Ascending aorta (tissue), 2 donors: ENCODE measurements at regions not wholly inside any gene's neighbourhood (a gene's known extent, or its start where the extent isn't known, plus 50 kb on each side); places are given as distances from the start of the nearest gene placed in this dataset.
"Not testable (repeated sequence)": the region's sequence is repeated elsewhere in the genome, so short reads cannot be mapped to it uniquely, and the experiment has no call there.

Source experiments
- DNase-seq, 2 donors: peaks; one replicate each; pipeline ENCODE4 v3.0.0-alpha.2; 2019; ENCODE audit warnings: low spot score in 2 of 2
- H3K27ac ChIP-seq, 2 donors: fragments of 200-600 bp; sonication (generic); one replicate each; pipeline ENCODE4 v1.5.1; 2016 to 2017; ENCODE audit warnings: mild to moderate bottlenecking in 1 of 2
- H3K27me3 ChIP-seq: fragments of 200-600 bp; sonication (generic); one replicate; pipeline ENCODE4 v1.5.1; 2017
- H3K36me3 ChIP-seq, 2 donors: fragments of 200-600 bp; sonication (generic); one replicate each; pipeline ENCODE4 v1.5.1; 2016
- H3K4me1 ChIP-seq, 2 donors: fragments of 200-600 bp; sonication (generic); one replicate each; pipeline ENCODE4 v1.5.1; 2016 to 2017; ENCODE audit warnings: mild to moderate bottlenecking in 1 of 2
- H3K4me3 ChIP-seq, 2 donors: fragments of 200-600 bp; sonication (generic); one replicate each; pipeline ENCODE4 v1.5.1; 2016 to 2017; ENCODE audit warnings: mild to moderate bottlenecking in 1 of 2
- H3K9me3 ChIP-seq, 2 donors: fragments of 200-600 bp; sonication (generic); one replicate each; pipeline ENCODE4 v1.5.1; 2016
- intact Hi-C: fragments of 100-400 bp; cut with DNase I; formaldehyde crosslinking; loops from one replicate; pipeline ENCODE4 v1.15.1; 2023
- TF ChIP-seq, protein P1 (sequence below), 3 experiments: fragments of 200-600 bp in 2 of 3; fragments of 450-650 bp in 1 of 3; sonication (generic) in 2 of 3; IDR thresholded peaks; one replicate each; pipeline ENCODE4 v1.5.1; 2016 to 2019; ENCODE audit warnings: antibody characterized with exemption in 3 of 3, mild to moderate bottlenecking in 1 of 3, moderate library complexity in 1 of 3

DNA sequence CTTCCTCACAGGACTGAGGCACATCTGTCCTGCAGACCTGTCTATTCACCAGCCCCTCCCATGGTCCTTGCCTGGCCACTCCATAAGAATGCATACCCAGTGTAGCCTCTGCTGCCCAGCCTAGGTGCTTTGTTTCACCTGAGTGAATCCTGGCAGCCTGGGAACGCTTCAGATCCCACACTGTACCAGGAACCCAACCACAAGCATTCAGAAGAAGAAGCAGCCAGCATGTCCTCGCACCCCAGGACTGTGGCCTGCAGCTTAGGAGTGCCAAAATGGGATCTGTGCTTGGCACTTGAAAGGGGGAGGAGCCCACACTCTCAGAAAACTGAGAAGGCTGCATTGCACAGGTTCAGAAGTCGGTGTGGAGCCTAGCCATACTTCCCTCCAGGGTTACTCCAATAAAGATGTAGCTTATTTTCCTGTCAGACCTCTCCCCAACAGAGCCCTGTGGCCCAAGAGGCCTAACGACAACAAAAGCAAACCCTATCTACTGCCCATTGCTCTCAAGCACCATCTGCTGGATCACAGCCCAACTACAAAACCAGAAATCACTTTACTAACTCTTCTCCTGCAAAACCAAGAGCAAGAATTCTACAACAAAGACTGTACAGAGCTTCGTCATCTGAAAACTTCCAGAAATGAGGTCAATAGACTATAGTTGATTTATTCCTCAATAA, 923.1 kb upstream of the NEGR1 start:
- H3K36me3 ChIP-seq, result no peaks in the 10 kb centered on the region

DNA sequence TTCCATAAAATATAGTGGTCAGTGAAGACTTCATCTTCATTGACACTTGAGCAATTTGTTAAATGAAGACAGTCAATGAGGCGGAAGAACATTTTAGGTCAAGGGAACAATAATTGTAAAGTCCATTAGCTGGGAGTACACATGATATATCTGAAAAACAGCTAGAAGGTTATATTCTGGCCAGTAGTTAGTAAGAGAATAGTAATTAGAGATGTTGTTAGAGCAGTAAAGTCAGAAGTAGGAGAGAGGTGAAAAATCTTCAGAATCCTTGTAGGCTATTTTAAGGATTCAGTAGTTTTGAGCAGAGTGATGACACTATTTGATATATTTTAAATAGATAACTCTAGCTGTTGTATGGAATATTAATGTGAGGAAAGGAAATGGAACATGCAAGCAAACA, 915.6 kb upstream of the NEGR1 start:
- H3K4me1 ChIP-seq, result no peaks in the 10 kb centered on the region

More for the DNA sequence above, 923.1 kb upstream of the NEGR1 start:
- Histone ChIP-seq H3K9me3 (peaks cover 0 to 2% of the 10 kb centered on the region in 2 donors), H3K4me1 (no peaks in the 10 kb centered on the region), H3K4me3 (no peak overlapping the region), H3K27me3 (no peaks in the 10 kb centered on the region), H3K27ac (no peak overlapping the region)
- intact Hi-C loops, result no loop called here
- no peak for DNase-seq
- TF ChIP-seq, protein P1, sequence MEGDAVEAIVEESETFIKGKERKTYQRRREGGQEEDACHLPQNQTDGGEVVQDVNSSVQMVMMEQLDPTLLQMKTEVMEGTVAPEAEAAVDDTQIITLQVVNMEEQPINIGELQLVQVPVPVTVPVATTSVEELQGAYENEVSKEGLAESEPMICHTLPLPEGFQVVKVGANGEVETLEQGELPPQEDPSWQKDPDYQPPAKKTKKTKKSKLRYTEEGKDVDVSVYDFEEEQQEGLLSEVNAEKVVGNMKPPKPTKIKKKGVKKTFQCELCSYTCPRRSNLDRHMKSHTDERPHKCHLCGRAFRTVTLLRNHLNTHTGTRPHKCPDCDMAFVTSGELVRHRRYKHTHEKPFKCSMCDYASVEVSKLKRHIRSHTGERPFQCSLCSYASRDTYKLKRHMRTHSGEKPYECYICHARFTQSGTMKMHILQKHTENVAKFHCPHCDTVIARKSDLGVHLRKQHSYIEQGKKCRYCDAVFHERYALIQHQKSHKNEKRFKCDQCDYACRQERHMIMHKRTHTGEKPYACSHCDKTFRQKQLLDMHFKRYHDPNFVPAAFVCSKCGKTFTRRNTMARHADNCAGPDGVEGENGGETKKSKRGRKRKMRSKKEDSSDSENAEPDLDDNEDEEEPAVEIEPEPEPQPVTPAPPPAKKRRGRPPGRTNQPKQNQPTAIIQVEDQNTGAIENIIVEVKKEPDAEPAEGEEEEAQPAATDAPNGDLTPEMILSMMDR (IDR thresholded peaks at IDR 0.05), result no peak

DNA sequence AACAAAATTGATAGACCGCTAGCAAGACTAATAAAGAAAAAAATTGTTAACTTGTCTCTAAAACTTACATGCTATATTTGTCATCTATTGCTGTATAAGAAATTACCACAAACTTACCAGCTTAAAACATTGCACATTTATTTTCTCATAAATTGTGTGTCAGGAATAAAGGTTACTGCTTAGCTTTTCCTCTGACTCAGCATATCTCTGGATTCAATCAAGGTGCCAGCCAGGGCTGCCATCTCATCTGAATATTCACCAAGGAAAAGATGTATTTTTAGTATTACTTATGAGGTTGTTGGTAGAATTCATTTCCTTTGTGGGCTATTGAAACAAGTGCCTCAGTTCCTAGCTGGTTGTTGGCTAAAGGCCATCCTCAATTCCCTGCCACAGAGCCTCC, 912.6 kb upstream of the NEGR1 start:
- Histone ChIP-seq H3K9me3 (no peaks in the 10 kb centered on the region), H3K27ac (no peak overlapping the region), H3K36me3 (no peaks in the 10 kb centered on the region), H3K27me3 (no peaks in the 10 kb centered on the region), H3K4me3 (no peak overlapping the region), H3K4me1 (no peaks in the 10 kb centered on the region)
- DNase-seq, result no peak
- intact Hi-C loops, result no loop called here
- TF ChIP-seq, protein P1 (IDR thresholded peaks at IDR 0.05), result no peak

More for the DNA sequence above, 915.6 kb upstream of the NEGR1 start:
- no peak for DNase-seq
- no peaks in the 10 kb centered on the region for H3K27me3 ChIP-seq
- TF ChIP-seq, protein P1 (IDR thresholded peaks at IDR 0.05), result no peak
- intact Hi-C loops, result no loop called here
- no peaks in the 10 kb centered on the region for H3K9me3 ChIP-seq
- no peak overlapping the region for H3K4me3 ChIP-seq
- no peaks in the 10 kb centered on the region for H3K36me3 ChIP-seq
- H3K27ac ChIP-seq, result no peak overlapping the region

DNA sequence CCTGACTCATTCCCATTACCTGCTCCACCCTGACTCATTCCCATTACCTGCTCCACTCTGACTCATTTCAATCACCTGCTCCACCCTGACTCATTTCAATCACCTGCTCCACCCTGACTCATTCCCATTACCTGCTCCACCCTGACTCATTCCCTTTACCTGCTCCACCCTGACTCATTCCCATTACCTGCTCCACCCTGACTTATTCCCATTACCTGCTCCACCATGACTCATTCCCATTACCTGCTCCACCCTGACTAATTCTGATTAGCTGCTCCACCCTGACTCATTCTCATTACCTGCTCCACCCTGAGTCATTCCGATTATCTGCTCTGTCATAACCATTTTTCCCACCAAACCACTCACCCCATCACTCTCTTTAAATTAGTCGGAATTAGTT, 901.2 kb upstream of the NEGR1 start:
- intact Hi-C loops, result not testable (repeated sequence)

DNA sequence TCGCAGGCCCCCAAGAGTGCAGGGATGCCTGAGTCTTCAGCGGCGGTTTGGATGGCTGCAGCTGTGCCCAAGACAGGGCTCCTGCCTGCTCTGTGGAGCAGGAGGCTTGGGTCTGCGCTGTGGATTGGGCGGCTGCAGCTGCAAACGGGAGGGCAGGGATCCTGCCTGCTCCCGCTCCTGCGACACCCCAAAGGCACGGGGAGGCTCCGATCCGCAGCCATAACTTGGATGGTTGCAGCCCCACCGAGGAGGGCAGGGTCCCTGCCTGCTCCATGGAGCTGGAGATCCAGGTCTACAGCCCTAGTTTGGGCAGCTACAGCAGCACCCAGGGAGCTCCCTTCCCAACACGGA, 898.8 kb upstream of the NEGR1 start:
- H3K4me1 ChIP-seq, result no peaks in the 10 kb centered on the region
- intact Hi-C loops, result no loop called here
- H3K27me3 ChIP-seq, result no peaks in the 10 kb centered on the region
- no peaks in the 10 kb centered on the region for H3K9me3 ChIP-seq
- H3K4me3 ChIP-seq, result no peak overlapping the region
- H3K36me3 ChIP-seq, result no peaks in the 10 kb centered on the region
- no peak for DNase-seq
- TF ChIP-seq, protein P1 (IDR thresholded peaks at IDR 0.05), result no peak
- H3K27ac ChIP-seq, result no peak overlapping the region

More for the DNA sequence above, 901.2 kb upstream of the NEGR1 start:
- DNase-seq, H3K27ac ChIP-seq, H3K27me3 ChIP-seq, H3K9me3 ChIP-seq, H3K36me3 ChIP-seq, H3K4me1 ChIP-seq, H3K4me3 ChIP-seq: not testable (repeated sequence)

DNA sequence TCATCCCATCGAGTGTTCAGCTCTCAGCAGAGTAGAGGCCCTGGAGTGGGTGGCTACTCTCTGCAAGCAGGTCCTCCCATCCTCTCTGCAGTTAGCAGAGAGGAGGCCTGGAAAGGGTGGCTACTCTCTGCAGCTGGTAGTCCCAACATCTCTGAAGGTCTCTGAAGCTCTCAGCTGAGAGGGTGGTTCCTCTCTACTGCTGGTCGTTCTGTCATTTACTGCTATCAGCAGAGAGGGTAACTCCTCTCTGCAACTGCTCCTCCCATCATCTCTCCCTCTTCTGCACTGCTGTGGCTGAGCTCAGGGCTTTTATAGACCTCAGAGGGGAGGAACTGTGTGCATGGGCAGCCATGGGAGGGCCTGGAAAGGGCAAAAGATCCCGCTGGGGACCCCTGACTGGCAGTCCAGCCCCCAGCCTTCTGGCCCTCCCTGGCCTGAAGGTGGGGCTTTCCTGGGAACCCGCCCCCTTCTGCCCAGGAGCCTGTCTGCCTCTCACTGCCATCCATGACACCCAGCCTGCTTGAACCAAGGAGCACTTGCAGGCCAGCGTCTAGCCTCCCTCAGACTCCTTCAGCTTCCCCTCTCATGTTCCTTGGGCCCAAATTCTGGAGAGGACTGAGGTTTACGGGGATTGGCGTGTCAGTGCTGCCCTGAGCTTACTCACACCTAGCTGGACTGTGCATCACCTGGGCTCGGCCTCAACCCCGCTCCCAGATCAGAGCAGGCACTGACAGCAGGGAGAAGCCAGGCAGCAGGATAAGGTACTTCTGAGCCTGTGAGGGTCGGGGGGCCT, 898.3 kb upstream of the NEGR1 start:
- Histone ChIP-seq H3K4me3 (no peak overlapping the region), H3K27ac (no peak overlapping the region), H3K4me1 (no peaks in the 10 kb centered on the region), H3K27me3 (no peaks in the 10 kb centered on the region), H3K9me3 (no peaks in the 10 kb centered on the region), H3K36me3 (no peaks in the 10 kb centered on the region)
- TF ChIP-seq, protein P1 (IDR thresholded peaks at IDR 0.05), result no peak
- intact Hi-C loops, result no loop called here
- DNase-seq, result no peak
